Pancreas (tissue), 10 donors: ENCODE measurements at regions not wholly inside any gene's neighbourhood (a gene's known extent, or its start where the extent isn't known, plus 50 kb on each side); places are given as distances from the start of the nearest gene placed in this dataset.

Experiments
- ATAC-seq, 4 donors: fragments of 200-7000 bp; cut with Tn5 transposase; one replicate each; pipeline versions ENCODE4 v1.8.0 to v1.9.1; 2020; ENCODE audit warnings: mild to moderate bottlenecking in 4 of 4, moderate library complexity in 4 of 4
- DNase-seq, 6 donors: peaks; one replicate each; pipeline ENCODE4 v3.0.0-alpha.2; 2020
- FAIRE-seq: peaks from 2 replicates; lab custom pipeline; 2012; peaks lifted over from hg19 to GRCh38; lab: Jason Lieb, UNC
- H3K27ac ChIP-seq, 4 donors: fragments of 200-600 bp; sonication (generic); 1 replicate in 3 of 4; 2 replicates in 1 of 4; pipeline versions ENCODE4 v1.5.0 to v1.8.0; 2020
- H3K27me3 ChIP-seq, 4 donors: fragments of 200-600 bp; one replicate each; pipeline ENCODE4 v1.8.0; 2021
- H3K36me3 ChIP-seq, 3 donors: fragments of 200-600 bp; sonication (generic) in 1 of 3; one replicate each; pipeline versions ENCODE4 v1.5.0 to v1.8.0; 2020 to 2021
- H3K4me1 ChIP-seq, 3 donors: fragments of 200-600 bp; one replicate each; pipeline ENCODE4 v1.8.0; 2021
- H3K4me3 ChIP-seq, 4 donors: fragments of 200-600 bp; sonication (generic) in 2 of 4; one replicate each; pipeline versions ENCODE4 v1.5.0 to v1.8.0; 2020 to 2021
- H3K9me3 ChIP-seq, 4 donors: fragments of 200-600 bp; one replicate each; pipeline ENCODE4 v1.8.0; 2021
- CTCF ChIP-seq, 4 donors: fragments of 200-600 bp; sonication (generic) in 3 of 4; IDR thresholded peaks; one replicate each; pipeline versions ENCODE4 v1.5.0 to v1.8.0; 2021; ENCODE audit warnings: antibody characterized with exemption in 4 of 4
- WGBS, 2 donors: extraction: QIAGEN DNeasy Blood & Tissue Kit; methylation state at CpG; one replicate each; pipeline ENCODE4 v1.1.7; 2013; 5-methylcytosine and 5-hydroxymethylcytosine counted together
- intact Hi-C, 3 donors: fragments of 100-400 bp; cut with DNase I; formaldehyde crosslinking; loops; one replicate each; pipeline versions ENCODE4 v1.11.1 to v1.14.2; 2022
- donor health status: healthy with polysubstance abuse.
- donor health status: DM: no; HTN: no; CAD: no; lungs with moderate emphysema.
- donor health status: DM: no; HTN: no; CAD: no.
- donor health status: control.
- donor health status: control.
- donor health status: Bipolar disorder and iron deficiency.
- donor health status: DM: yes; HTN: yes; CAD: no.
- donor health status: DM: no; HTN: no; CAD: no.
- donor health status: DM: no; HTN: no; CAD: no.
- donor health status: DM: yes; HTN: yes; CAD: no.

GRCh38 chr1:213678348-213678747, 309.4 kb upstream of the PROX1 start:
- no peak for ATAC-seq
- DNase-seq: no peak
- Histone ChIP-seq H3K4me3 (no peak overlapping the region), H3K27me3 (no peaks in the 10 kb centered on the region), H3K27ac (no peak overlapping the region), H3K36me3 (no peaks in the 10 kb centered on the region), H3K9me3 (no peaks in the 10 kb centered on the region), H3K4me1 (no peaks in the 10 kb centered on the region)
- intact Hi-C loops: no loop called here
- no peak for TF ChIP-seq CTCF (IDR thresholded peaks at IDR 0.05)
- FAIRE-seq: no peak

- no peak for FAIRE-seq
- no peaks in the 10 kb centered on the region for H3K36me3 ChIP-seq
- no peak for ATAC-seq
- no peaks in the 10 kb centered on the region for H3K9me3 ChIP-seq
- 60 to 67% methylated on average over 3 of the region's 3 CpGs for WGBS, 2 donors
- no peaks in the 10 kb centered on the region for H3K27me3 ChIP-seq
- no peak for DNase-seq
- no peak overlapping the region for H3K27ac ChIP-seq
- H3K4me3 ChIP-seq: no peak overlapping the region
- no peak for TF ChIP-seq CTCF (IDR thresholded peaks at IDR 0.05)
- H3K4me1 ChIP-seq: no peaks in the 10 kb centered on the region
- intact Hi-C loops: no loop called here
Observed at GRCh38 chr1:213678753-213679152, 309.0 kb upstream of the PROX1 start.

GRCh38 chr1:213679153-213679552, 308.6 kb upstream of the PROX1 start:
- Histone ChIP-seq H3K36me3 (no peaks in the 10 kb centered on the region), H3K4me3 (no peak overlapping the region), H3K27me3 (no peaks in the 10 kb centered on the region), H3K27ac (no peak overlapping the region), H3K4me1 (no peaks in the 10 kb centered on the region), H3K9me3 (no peaks in the 10 kb centered on the region)
- no peak for ATAC-seq
- no peak for TF ChIP-seq CTCF (IDR thresholded peaks at IDR 0.05)
- WGBS, 2 donors: 44 to 51% methylated on average over 3 of the region's 3 CpGs
- no peak for FAIRE-seq
- intact Hi-C loops: no loop called here
- DNase-seq: no peak

GRCh38 chr1:213680677-213681325, 307.0 kb upstream of the PROX1 start:
- Histone ChIP-seq H3K9me3 (no peaks in the 10 kb centered on the region), H3K36me3 (no peaks in the 10 kb centered on the region), H3K27me3 (no peaks in the 10 kb centered on the region), H3K4me1 (no peaks in the 10 kb centered on the region), H3K27ac (no peak overlapping the region), H3K4me3 (no peak overlapping the region)
- intact Hi-C loops: no loop called here
- ATAC-seq (no peak), FAIRE-seq (no peak), DNase-seq (no peak)
- no peak for TF ChIP-seq CTCF (IDR thresholded peaks at IDR 0.05)
- WGBS, 2 donors: 89 to 91% methylated on average over 8 of the region's 8 CpGs

- FAIRE-seq (no peak), ATAC-seq (no peak), DNase-seq (no peak)
- Histone ChIP-seq H3K27ac (no peak overlapping the region), H3K4me3 (no peak overlapping the region), H3K27me3 (no peaks in the 10 kb centered on the region), H3K36me3 (no peaks in the 10 kb centered on the region), H3K4me1 (no peaks in the 10 kb centered on the region), H3K9me3 (no peaks in the 10 kb centered on the region)
- 92 to 95% methylated on average over 3 of the region's 3 CpGs for WGBS, 2 donors
- intact Hi-C loops: no loop called here
- TF ChIP-seq CTCF (IDR thresholded peaks at IDR 0.05): no peak
Observed at GRCh38 chr1:213681788-213682340, 305.9 kb upstream of the PROX1 start.
